ENCODE measurements at regions not wholly inside any gene's neighbourhood (a gene's known extent, or its start where the extent isn't known, plus 50 kb on each side); places are given as distances from the start of the nearest gene placed in this dataset.

DNA sequence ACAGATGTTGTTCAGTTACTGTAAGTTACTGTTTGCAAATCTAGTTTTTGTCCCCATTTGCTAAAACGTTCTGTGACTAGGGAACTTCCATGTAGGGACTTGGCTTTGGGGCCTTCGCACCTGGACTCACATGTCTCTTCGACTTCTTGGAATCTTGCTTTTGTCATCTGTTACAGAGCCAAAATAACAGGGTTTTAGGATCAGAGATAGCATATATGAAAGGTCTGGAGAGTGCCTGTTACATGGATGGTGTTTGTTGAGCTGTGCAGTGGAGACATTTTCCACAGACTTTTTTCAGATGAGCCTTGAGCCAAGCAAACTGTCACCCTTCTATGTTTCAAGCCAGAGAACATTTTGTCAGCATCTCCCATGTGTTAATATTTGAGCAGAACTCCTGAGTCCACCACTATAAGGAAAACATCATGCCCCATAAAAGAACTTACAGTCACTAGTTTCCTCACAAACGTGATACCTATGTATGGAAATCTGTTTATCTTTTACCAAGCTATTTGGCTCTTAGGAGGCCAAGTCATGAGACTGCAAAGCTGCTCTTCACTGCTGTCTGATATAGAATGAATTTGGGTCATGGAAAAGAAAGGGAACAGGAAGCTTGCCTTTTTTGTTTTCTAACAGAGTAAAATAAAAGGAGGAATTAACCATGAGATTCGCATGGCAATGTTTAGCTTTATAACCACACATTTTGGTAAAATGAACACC is 818.6 kb upstream of the IGFBP3 start:
- DNase-seq (ENCODE audit: low read depth in 4 of 6, low spot score in 6 of 6), result no peak
- Histone ChIP-seq H3K9me3 (ENCODE audit: control insufficient read depth, insufficient read depth, low read length) (no peaks in the 10 kb centered on the region), H3K36me3 (ENCODE audit: control insufficient read depth, insufficient read depth, low read length) (no peaks in the 10 kb centered on the region), H3K27ac (ENCODE audit: low read depth, low read length) (no peak overlapping the region), H3K4me1 (ENCODE audit: control insufficient read depth, insufficient read depth, low read length) (no peaks in the 10 kb centered on the region), H3K27me3 (ENCODE audit: control insufficient read depth, insufficient read depth, low read length) (no peaks in the 10 kb centered on the region), H3K4me3 (ENCODE audit: low read depth, low read length) (no peak overlapping the region)
- WGBS (ENCODE audit: insufficient coverage), result 74% methylated on average over 3 of the region's 5 CpGs

DNA sequence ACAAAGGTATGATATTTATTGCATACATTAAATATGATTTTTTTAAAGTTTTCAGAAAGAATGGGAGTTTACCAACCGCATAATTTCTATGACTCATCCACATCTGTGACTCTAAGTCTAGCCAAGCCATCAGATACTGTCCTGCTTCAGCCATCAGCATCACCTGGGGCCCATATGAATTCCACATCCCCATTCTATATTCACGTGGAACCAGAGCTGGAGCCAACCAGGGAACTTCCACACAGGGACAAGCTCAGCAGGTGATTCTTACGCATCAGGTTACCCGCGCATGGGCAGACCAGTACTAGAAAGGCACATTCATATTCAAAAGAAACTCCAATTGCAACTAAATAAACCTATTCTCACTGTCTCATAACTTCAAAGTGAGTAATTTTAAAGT is 817.7 kb upstream of the IGFBP3 start:
- Histone ChIP-seq H3K4me1 (ENCODE audit: control insufficient read depth, insufficient read depth, low read length) (no peaks in the 10 kb centered on the region), H3K27me3 (ENCODE audit: control insufficient read depth, insufficient read depth, low read length) (no peaks in the 10 kb centered on the region), H3K9me3 (ENCODE audit: control insufficient read depth, insufficient read depth, low read length) (no peaks in the 10 kb centered on the region), H3K4me3 (ENCODE audit: low read depth, low read length) (no peak overlapping the region), H3K36me3 (ENCODE audit: control insufficient read depth, insufficient read depth, low read length) (no peaks in the 10 kb centered on the region), H3K27ac (ENCODE audit: low read depth, low read length) (no peak overlapping the region)
- WGBS (ENCODE audit: insufficient coverage), result 71% methylated on average over 2 of the region's 5 CpGs
- no peak for DNase-seq (ENCODE audit: low read depth in 4 of 6, low spot score in 6 of 6)

- Histone ChIP-seq H3K27ac (ENCODE audit: low read depth, low read length) (no peak overlapping the region), H3K4me3 (ENCODE audit: low read depth, low read length) (no peak overlapping the region), H3K4me1 (ENCODE audit: control insufficient read depth, insufficient read depth, low read length) (no peaks in the 10 kb centered on the region), H3K27me3 (ENCODE audit: control insufficient read depth, insufficient read depth, low read length) (no peaks in the 10 kb centered on the region), H3K36me3 (ENCODE audit: control insufficient read depth, insufficient read depth, low read length) (no peaks in the 10 kb centered on the region), H3K9me3 (ENCODE audit: control insufficient read depth, insufficient read depth, low read length) (no peaks in the 10 kb centered on the region)
- no peak for DNase-seq (ENCODE audit: low read depth in 4 of 6, low spot score in 6 of 6)
- WGBS (ENCODE audit: insufficient coverage), result no CpG with 5 or more reads among the region's 5 CpGs
Measured at GRCh38 chr7:46738165-46738564, 817.1 kb upstream of the IGFBP3 start.

DNA sequence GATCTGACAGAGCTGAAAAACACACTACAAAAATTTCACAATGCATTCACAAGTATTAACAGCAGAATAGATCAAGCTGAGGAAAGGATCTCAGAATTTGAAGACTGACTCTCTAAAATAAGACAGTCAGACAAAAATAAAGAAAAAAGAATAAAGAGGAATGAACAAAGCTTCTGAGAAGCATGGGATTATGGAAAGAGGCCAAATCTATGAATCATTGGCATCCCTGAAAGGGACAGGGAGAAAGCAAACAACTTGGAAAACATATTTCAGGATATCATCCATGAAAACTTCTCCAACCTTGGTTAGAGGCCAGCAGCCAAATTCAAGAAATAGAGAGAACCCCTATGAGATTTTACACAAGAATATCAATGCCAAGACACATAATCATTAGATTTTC is 804.8 kb upstream of the IGFBP3 start:
- Histone ChIP-seq H3K9me3 (ENCODE audit: control insufficient read depth, insufficient read depth, low read length) (no peaks in the 10 kb centered on the region), H3K27me3 (ENCODE audit: control insufficient read depth, insufficient read depth, low read length) (no peaks in the 10 kb centered on the region), H3K36me3 (ENCODE audit: control insufficient read depth, insufficient read depth, low read length) (no peaks in the 10 kb centered on the region), H3K4me1 (ENCODE audit: control insufficient read depth, insufficient read depth, low read length) (no peaks in the 10 kb centered on the region), H3K27ac (ENCODE audit: low read depth, low read length) (no peak overlapping the region), H3K4me3 (ENCODE audit: low read depth, low read length) (no peak overlapping the region)
- no peak for DNase-seq (ENCODE audit: low read depth in 4 of 6, low spot score in 6 of 6)

DNA sequence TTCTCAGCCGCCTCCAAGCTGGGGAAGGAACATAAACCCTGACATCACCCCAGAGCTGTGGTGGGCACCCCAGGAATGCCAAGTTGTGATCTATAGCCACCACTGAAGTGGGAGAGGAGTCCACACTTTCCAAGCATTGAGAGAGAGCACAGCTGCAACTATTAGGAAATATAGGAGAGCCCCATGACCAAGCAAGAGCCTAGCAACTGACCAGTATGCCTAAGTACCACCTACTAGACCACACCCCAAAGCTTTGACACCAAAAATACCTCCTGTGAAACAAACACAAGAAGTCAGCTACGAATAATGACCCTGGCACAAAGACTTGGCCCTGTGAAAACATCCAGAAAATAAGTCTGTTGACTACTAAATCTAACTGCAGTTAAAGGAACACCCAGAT is 804.1 kb upstream of the IGFBP3 start:
- no peak overlapping the region for H3K4me3 ChIP-seq (ENCODE audit: low read depth, low read length)
- H3K36me3 ChIP-seq (ENCODE audit: control insufficient read depth, insufficient read depth, low read length), result no peaks in the 10 kb centered on the region
- no peak for DNase-seq (ENCODE audit: low read depth in 4 of 6, low spot score in 6 of 6)
- no CpG with 5 or more reads among the region's 2 CpGs for whole genome bisulfite sequencing (ENCODE audit: insufficient coverage)
- H3K27ac ChIP-seq (ENCODE audit: low read depth, low read length), result no peak overlapping the region
- no peaks in the 10 kb centered on the region for H3K9me3 ChIP-seq (ENCODE audit: control insufficient read depth, insufficient read depth, low read length)
- H3K4me1 ChIP-seq (ENCODE audit: control insufficient read depth, insufficient read depth, low read length), result no peaks in the 10 kb centered on the region
- no peaks in the 10 kb centered on the region for H3K27me3 ChIP-seq (ENCODE audit: control insufficient read depth, insufficient read depth, low read length)

DNA sequence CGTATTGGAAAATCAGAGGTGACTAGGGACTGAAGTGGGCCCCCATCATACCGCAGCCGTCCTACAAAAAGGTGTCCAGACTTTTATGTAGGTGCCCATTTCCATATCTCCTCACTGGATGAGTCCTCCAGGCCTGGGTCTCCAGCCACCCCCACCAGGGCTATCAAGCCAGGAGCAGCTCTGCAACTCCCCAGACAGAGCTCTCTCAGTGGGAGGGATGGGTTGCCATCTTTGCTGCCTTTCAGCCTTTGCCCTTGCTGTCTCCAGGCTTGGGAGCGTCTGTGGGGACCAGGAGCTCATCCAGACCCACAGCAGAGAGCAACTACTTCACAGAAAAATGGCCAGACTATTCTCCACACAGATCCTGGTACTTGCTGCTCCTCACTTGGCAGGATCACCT is 802.7 kb upstream of the IGFBP3 start:
- DNase-seq (ENCODE audit: low read depth in 4 of 6, low spot score in 6 of 6), result no peak
- no peaks in the 10 kb centered on the region for H3K9me3 ChIP-seq (ENCODE audit: control insufficient read depth, insufficient read depth, low read length)
- no peak overlapping the region for H3K4me3 ChIP-seq (ENCODE audit: low read depth, low read length)
- no peaks in the 10 kb centered on the region for H3K27me3 ChIP-seq (ENCODE audit: control insufficient read depth, insufficient read depth, low read length)
- no peak overlapping the region for H3K27ac ChIP-seq (ENCODE audit: low read depth, low read length)
- no peaks in the 10 kb centered on the region for H3K36me3 ChIP-seq (ENCODE audit: control insufficient read depth, insufficient read depth, low read length)
- WGBS (ENCODE audit: insufficient coverage), result 100% methylated on average over 4 of the region's 4 CpGs
- H3K4me1 ChIP-seq (ENCODE audit: control insufficient read depth, insufficient read depth, low read length), result no peaks in the 10 kb centered on the region

DNA sequence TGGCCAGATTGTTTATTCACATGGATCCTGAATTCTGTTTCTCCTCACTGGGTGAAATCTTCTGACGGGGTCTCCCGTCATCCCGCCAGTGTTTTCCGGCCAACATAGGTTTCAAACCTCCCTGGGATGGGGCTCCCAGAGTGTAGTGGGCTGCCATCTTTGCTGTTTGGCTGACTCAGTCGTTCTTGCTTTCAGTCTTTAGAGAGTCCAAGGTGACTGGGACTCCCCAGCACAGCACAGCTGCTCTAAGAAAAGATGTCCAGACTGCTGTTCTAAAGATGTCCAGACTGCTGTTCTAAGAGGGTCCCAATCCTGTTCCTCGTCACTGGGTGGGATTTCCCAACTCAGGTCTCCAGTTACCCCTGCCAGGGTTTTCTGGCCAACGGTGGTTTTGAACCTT is 801.9 kb upstream of the IGFBP3 start:
- H3K27me3 ChIP-seq (ENCODE audit: control insufficient read depth, insufficient read depth, low read length), result no peaks in the 10 kb centered on the region
- WGBS (ENCODE audit: insufficient coverage), result 95% methylated on average over 6 of the region's 7 CpGs
- H3K4me3 ChIP-seq (ENCODE audit: low read depth, low read length), result no peak overlapping the region
- H3K4me1 ChIP-seq (ENCODE audit: control insufficient read depth, insufficient read depth, low read length), result no peaks in the 10 kb centered on the region
- no peaks in the 10 kb centered on the region for H3K36me3 ChIP-seq (ENCODE audit: control insufficient read depth, insufficient read depth, low read length)
- no peak for DNase-seq (ENCODE audit: low read depth in 4 of 6, low spot score in 6 of 6)
- no peak overlapping the region for H3K27ac ChIP-seq (ENCODE audit: low read depth, low read length)
- no peaks in the 10 kb centered on the region for H3K9me3 ChIP-seq (ENCODE audit: control insufficient read depth, insufficient read depth, low read length)

- Histone ChIP-seq H3K4me3 (ENCODE audit: low read depth, low read length) (no peak overlapping the region), H3K27ac (ENCODE audit: low read depth, low read length) (no peak overlapping the region), H3K4me1 (ENCODE audit: control insufficient read depth, insufficient read depth, low read length) (no peaks in the 10 kb centered on the region), H3K9me3 (ENCODE audit: control insufficient read depth, insufficient read depth, low read length) (no peaks in the 10 kb centered on the region), H3K36me3 (ENCODE audit: control insufficient read depth, insufficient read depth, low read length) (no peaks in the 10 kb centered on the region), H3K27me3 (ENCODE audit: control insufficient read depth, insufficient read depth, low read length) (no peaks in the 10 kb centered on the region)
- no CpG with 5 or more reads among the region's 2 CpGs for WGBS (ENCODE audit: insufficient coverage)
- no peak for DNase-seq (ENCODE audit: low read depth in 4 of 6, low spot score in 6 of 6)
Measured at GRCh38 chr7:46720761-46721160, 799.7 kb upstream of the IGFBP3 start.

- H3K27me3 ChIP-seq (ENCODE audit: control insufficient read depth, insufficient read depth, low read length), result no peaks in the 10 kb centered on the region
Measured at GRCh38 chr7:46719616-46720015, 798.5 kb upstream of the IGFBP3 start.

GRCh38 chr7:46716926-46717325 is 795.9 kb upstream of the IGFBP3 start:
- Histone ChIP-seq H3K4me1 (ENCODE audit: control insufficient read depth, insufficient read depth, low read length) (no peaks in the 10 kb centered on the region), H3K4me3 (ENCODE audit: low read depth, low read length) (no peak overlapping the region), H3K27ac (ENCODE audit: low read depth, low read length) (no peak overlapping the region), H3K27me3 (ENCODE audit: control insufficient read depth, insufficient read depth, low read length) (no peaks in the 10 kb centered on the region), H3K9me3 (ENCODE audit: control insufficient read depth, insufficient read depth, low read length) (no peaks in the 10 kb centered on the region), H3K36me3 (ENCODE audit: control insufficient read depth, insufficient read depth, low read length) (no peaks in the 10 kb centered on the region)
- no peak for DNase-seq (ENCODE audit: low read depth in 4 of 6, low spot score in 6 of 6)
- no CpG with 5 or more reads among the region's 1 CpG for WGBS (ENCODE audit: insufficient coverage)

More at GRCh38 chr7:46719616-46720015, 798.5 kb upstream of the IGFBP3 start:
- Histone ChIP-seq H3K4me1 (ENCODE audit: control insufficient read depth, insufficient read depth, low read length) (no peaks in the 10 kb centered on the region), H3K4me3 (ENCODE audit: low read depth, low read length) (no peak overlapping the region), H3K9me3 (ENCODE audit: control insufficient read depth, insufficient read depth, low read length) (no peaks in the 10 kb centered on the region), H3K36me3 (ENCODE audit: control insufficient read depth, insufficient read depth, low read length) (no peaks in the 10 kb centered on the region), H3K27ac (ENCODE audit: low read depth, low read length) (no peak overlapping the region)
- WGBS (ENCODE audit: insufficient coverage), result no CpG with 5 or more reads among the region's 1 CpG
- no peak for DNase-seq (ENCODE audit: low read depth in 4 of 6, low spot score in 6 of 6)

Measured in spinal cord (tissue), 9 donors.